ENCODE measurements at regions not wholly inside any gene's neighbourhood (a gene's known extent, or its start where the extent isn't known, plus 50 kb on each side); places are given as distances from the start of the nearest gene placed in this dataset.

GRCh38 chr12:116497051-116497591, 62.1 kb upstream of the MAP1LC3B2 start:
- Histone ChIP-seq H3K4me3 (no peak overlapping the region), H3K27me3 (no peaks in the 10 kb centered on the region), H3K9me3 (no peaks in the 10 kb centered on the region), H3K36me3 (no peaks in the 10 kb centered on the region), H3K4me1 (no peaks in the 10 kb centered on the region), H3K27ac (no peak overlapping the region)
- peak; percentile 10 for DNase-seq
- TF ChIP-seq POLR2AphosphoS5 (IDR thresholded peaks at IDR 0.05) (no peak), EP300 (IDR thresholded peaks at IDR 0.05; ENCODE audit: low read depth) (no peak), POLR2A (IDR thresholded peaks at IDR 0.05) (no peak), CTCF (IDR thresholded peaks at IDR 0.05) (no peak)
- in situ Hi-C loops (cut with MboI; ENCODE audit: low pct_ligation_motif_present in 1 of 4, low pct_unique_long_range_greater_than_20kb in 1 of 4, low sequenced_read_pairs in 3 of 4) (no loop called here), intact Hi-C loops (cut with DNase I; ENCODE audit: low total_unique reads) (no loop called here)
- WGBS, 2 donors (ENCODE audit: low coverage in 1 of 2): 64% methylated on average over 15 of the region's 15 CpGs; no CpG with 5 or more reads in 1 of the 2 donors

GRCh38 chr12:116498471-116498870, 60.7 kb upstream of the MAP1LC3B2 start:
- Histone ChIP-seq H3K36me3 (no peaks in the 10 kb centered on the region), H3K27me3 (no peaks in the 10 kb centered on the region), H3K9me3 (no peaks in the 10 kb centered on the region), H3K4me3 (no peak overlapping the region), H3K4me1 (no peaks in the 10 kb centered on the region), H3K27ac (no peak overlapping the region)
- 50 to 66% methylated on average over 1 of the region's 1 CpG for WGBS, 2 donors (ENCODE audit: low coverage in 1 of 2)
- no peak for DNase-seq
- intact Hi-C loops (cut with DNase I; ENCODE audit: low total_unique reads) (no loop called here), in situ Hi-C loops (cut with MboI; ENCODE audit: low pct_ligation_motif_present in 1 of 4, low pct_unique_long_range_greater_than_20kb in 1 of 4, low sequenced_read_pairs in 3 of 4) (no loop called here)
- TF ChIP-seq POLR2AphosphoS5 (IDR thresholded peaks at IDR 0.05): no peak
- TF ChIP-seq POLR2A (IDR thresholded peaks at IDR 0.05): no peak
- TF ChIP-seq EP300 (IDR thresholded peaks at IDR 0.05; ENCODE audit: low read depth): no peak
- TF ChIP-seq CTCF (IDR thresholded peaks at IDR 0.05): no peak

GRCh38 chr12:116502141-116502725, 56.9 kb upstream of the MAP1LC3B2 start:
- H3K4me3 ChIP-seq: no peak overlapping the region
- H3K9me3 ChIP-seq: no peaks in the 10 kb centered on the region
- TF ChIP-seq EP300 (IDR thresholded peaks at IDR 0.05; ENCODE audit: low read depth) (no peak), CTCF (IDR thresholded peaks at IDR 0.05) (no peak), POLR2A (IDR thresholded peaks at IDR 0.05) (no peak), POLR2AphosphoS5 (IDR thresholded peaks at IDR 0.05) (no peak)
- 69 to 81% methylated on average over 8 to 14 of the region's 14 CpGs for WGBS, 2 donors (ENCODE audit: low coverage in 1 of 2)
- no peak for DNase-seq
- H3K36me3 ChIP-seq: no peaks in the 10 kb centered on the region
- intact Hi-C loops (cut with DNase I; ENCODE audit: low total_unique reads) (no loop called here), in situ Hi-C loops (cut with MboI; ENCODE audit: low pct_ligation_motif_present in 1 of 4, low pct_unique_long_range_greater_than_20kb in 1 of 4, low sequenced_read_pairs in 3 of 4) (no loop called here)
- H3K27me3 ChIP-seq: no peaks in the 10 kb centered on the region
- H3K27ac ChIP-seq: no peak overlapping the region
- peaks cover 0 to 3% (median 0%) of the 10 kb centered on the region in 4 donors for H3K4me1 ChIP-seq

GRCh38 chr12:116502989-116503496, 56.1 kb upstream of the MAP1LC3B2 start:
- no peak overlapping the region for H3K27ac ChIP-seq
- H3K27me3 ChIP-seq: peaks cover 3% of the 10 kb centered on the region
- peaks cover 0 to 7% (median 2%) of the 10 kb centered on the region in 4 donors for H3K4me1 ChIP-seq
- TF ChIP-seq CTCF (IDR thresholded peaks at IDR 0.05): no peak
- no peak for TF ChIP-seq POLR2A (IDR thresholded peaks at IDR 0.05)
- TF ChIP-seq EP300 (IDR thresholded peaks at IDR 0.05; ENCODE audit: low read depth): no peak
- no peak for TF ChIP-seq POLR2AphosphoS5 (IDR thresholded peaks at IDR 0.05)
- intact Hi-C loops (cut with DNase I; ENCODE audit: low total_unique reads) (no loop called here), in situ Hi-C loops (cut with MboI; ENCODE audit: low pct_ligation_motif_present in 1 of 4, low pct_unique_long_range_greater_than_20kb in 1 of 4, low sequenced_read_pairs in 3 of 4) (no loop called here)
- no peaks in the 10 kb centered on the region for H3K9me3 ChIP-seq
- DNase-seq: no peak
- H3K36me3 ChIP-seq: no peaks in the 10 kb centered on the region
- H3K4me3 ChIP-seq: no peak overlapping the region
- WGBS, 2 donors (ENCODE audit: low coverage in 1 of 2): 63 to 67% methylated on average over 8 to 9 of the region's 9 CpGs
